ENCODE measurements at regions not wholly inside any gene's neighbourhood (a gene's known extent, or its start where the extent isn't known, plus 50 kb on each side); places are given as distances from the start of the nearest gene placed in this dataset.

GRCh38 chr14:84272290-84272721, 1257.6 kb upstream of the FLRT2 start:
- no peak overlapping the region for H3K4me3 ChIP-seq (ENCODE audit: low read length in 2 of 2)
- no peaks in the 10 kb centered on the region for H3K27me3 ChIP-seq (ENCODE audit: control insufficient read depth in 1 of 2, insufficient read depth in 2 of 2, low read length in 2 of 2)
- H3K27ac ChIP-seq (ENCODE audit: low read length) = no peak overlapping the region
- no peaks in the 10 kb centered on the region for H3K36me3 ChIP-seq (ENCODE audit: control insufficient read depth in 2 of 2, insufficient read depth in 2 of 2, low read length in 2 of 2)
- H3K9ac ChIP-seq (ENCODE audit: low read length in 2 of 2) = no peak overlapping the region
- no peaks in the 10 kb centered on the region for H3K4me1 ChIP-seq (ENCODE audit: control insufficient read depth, insufficient read depth, low read length)
- H3K9me3 ChIP-seq (ENCODE audit: control insufficient read depth in 2 of 2, low read length in 2 of 2) = no peaks in the 10 kb centered on the region

DNA sequence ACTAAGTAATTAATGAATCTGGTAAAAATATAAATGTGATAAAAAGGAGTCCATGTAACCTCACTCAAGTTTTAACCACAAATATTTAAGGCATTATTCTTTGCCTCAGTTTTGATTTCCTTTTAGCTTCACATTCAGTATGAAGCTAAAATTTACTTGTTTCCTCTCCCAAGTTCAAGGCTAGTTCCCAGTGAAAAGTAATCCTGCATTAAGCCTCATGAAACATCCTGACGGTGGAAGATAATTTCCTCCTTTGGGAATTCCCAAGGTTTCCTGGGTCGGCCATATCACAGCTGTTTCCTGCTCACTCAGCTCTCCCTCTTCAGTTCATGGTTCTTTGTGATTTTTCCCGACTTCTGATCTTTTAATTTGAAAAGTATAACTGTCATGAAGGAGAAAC, 1256.8 kb upstream of the FLRT2 start:
- no peaks in the 10 kb centered on the region for H3K4me1 ChIP-seq (ENCODE audit: control insufficient read depth, insufficient read depth, low read length)
- H3K27ac ChIP-seq (ENCODE audit: low read length) = no peak overlapping the region
- H3K36me3 ChIP-seq (ENCODE audit: control insufficient read depth in 2 of 2, insufficient read depth in 2 of 2, low read length in 2 of 2) = no peaks in the 10 kb centered on the region
- no peaks in the 10 kb centered on the region for H3K27me3 ChIP-seq (ENCODE audit: control insufficient read depth in 1 of 2, insufficient read depth in 2 of 2, low read length in 2 of 2)
- H3K9ac ChIP-seq (ENCODE audit: low read length in 2 of 2) = no peak overlapping the region
- H3K4me3 ChIP-seq (ENCODE audit: low read length in 2 of 2) = no peak overlapping the region
- no peaks in the 10 kb centered on the region for H3K9me3 ChIP-seq (ENCODE audit: control insufficient read depth in 2 of 2, low read length in 2 of 2)

GRCh38 chr14:84282618-84283017, 1247.3 kb upstream of the FLRT2 start:
- no peak overlapping the region for H3K27ac ChIP-seq (ENCODE audit: low read length)
- no peaks in the 10 kb centered on the region for H3K9me3 ChIP-seq (ENCODE audit: control insufficient read depth in 2 of 2, low read length in 2 of 2)
- no peaks in the 10 kb centered on the region for H3K36me3 ChIP-seq (ENCODE audit: control insufficient read depth in 2 of 2, insufficient read depth in 2 of 2, low read length in 2 of 2)
- no peak overlapping the region for H3K9ac ChIP-seq (ENCODE audit: low read length in 2 of 2)
- H3K27me3 ChIP-seq (ENCODE audit: control insufficient read depth in 1 of 2, insufficient read depth in 2 of 2, low read length in 2 of 2) = no peaks in the 10 kb centered on the region
- H3K4me1 ChIP-seq (ENCODE audit: control insufficient read depth, insufficient read depth, low read length) = no peaks in the 10 kb centered on the region
- no peak overlapping the region for H3K4me3 ChIP-seq (ENCODE audit: low read length in 2 of 2)

GRCh38 chr14:84288781-84289180, 1241.2 kb upstream of the FLRT2 start:
- no peaks in the 10 kb centered on the region for H3K9me3 ChIP-seq (ENCODE audit: control insufficient read depth in 2 of 2, low read length in 2 of 2)
- no peak overlapping the region for H3K27ac ChIP-seq (ENCODE audit: low read length)

DNA sequence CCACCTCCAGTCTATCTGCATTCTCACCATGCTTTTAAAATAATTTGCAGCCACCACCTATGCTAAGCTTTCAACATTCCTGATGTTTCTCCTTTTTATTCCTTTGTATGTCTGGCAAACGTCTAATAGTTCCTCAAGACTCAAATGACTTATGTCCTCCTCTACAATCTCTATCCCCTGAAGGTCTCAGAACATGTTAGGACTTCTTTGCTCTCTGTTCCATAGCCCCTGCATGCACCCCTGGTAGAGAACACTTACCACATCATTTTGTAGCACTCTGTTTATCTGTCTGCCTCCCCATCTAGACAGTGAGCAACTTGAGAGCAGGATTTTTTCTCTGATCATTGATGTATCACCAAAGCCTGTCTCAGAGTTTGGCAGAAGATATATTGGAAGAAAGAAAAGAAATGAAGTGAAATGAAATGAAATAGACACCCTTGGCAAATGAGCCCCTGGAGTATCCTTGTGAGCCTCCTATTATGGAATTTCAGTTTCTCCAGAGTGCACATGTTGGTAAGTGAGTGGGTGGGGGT, 1231.2 kb upstream of the FLRT2 start:
- Histone ChIP-seq H3K27me3 (ENCODE audit: control insufficient read depth in 1 of 2, insufficient read depth in 2 of 2, low read length in 2 of 2) (no peaks in the 10 kb centered on the region), H3K4me1 (ENCODE audit: control insufficient read depth, insufficient read depth, low read length) (no peaks in the 10 kb centered on the region), H3K27ac (ENCODE audit: low read length) (no peak overlapping the region), H3K9me3 (ENCODE audit: control insufficient read depth in 2 of 2, low read length in 2 of 2) (no peaks in the 10 kb centered on the region), H3K4me3 (ENCODE audit: low read length in 2 of 2) (no peak overlapping the region), H3K36me3 (ENCODE audit: control insufficient read depth in 2 of 2, insufficient read depth in 2 of 2, low read length in 2 of 2) (no peaks in the 10 kb centered on the region), H3K9ac (ENCODE audit: low read length in 2 of 2) (no peak overlapping the region)

More at GRCh38 chr14:84288781-84289180, 1241.2 kb upstream of the FLRT2 start:
- H3K27me3 ChIP-seq (ENCODE audit: control insufficient read depth in 1 of 2, insufficient read depth in 2 of 2, low read length in 2 of 2) = no peaks in the 10 kb centered on the region
- no peaks in the 10 kb centered on the region for H3K4me1 ChIP-seq (ENCODE audit: control insufficient read depth, insufficient read depth, low read length)
- H3K4me3 ChIP-seq (ENCODE audit: low read length in 2 of 2) = no peak overlapping the region
- H3K9ac ChIP-seq (ENCODE audit: low read length in 2 of 2) = no peak overlapping the region
- no peaks in the 10 kb centered on the region for H3K36me3 ChIP-seq (ENCODE audit: control insufficient read depth in 2 of 2, insufficient read depth in 2 of 2, low read length in 2 of 2)

DNA sequence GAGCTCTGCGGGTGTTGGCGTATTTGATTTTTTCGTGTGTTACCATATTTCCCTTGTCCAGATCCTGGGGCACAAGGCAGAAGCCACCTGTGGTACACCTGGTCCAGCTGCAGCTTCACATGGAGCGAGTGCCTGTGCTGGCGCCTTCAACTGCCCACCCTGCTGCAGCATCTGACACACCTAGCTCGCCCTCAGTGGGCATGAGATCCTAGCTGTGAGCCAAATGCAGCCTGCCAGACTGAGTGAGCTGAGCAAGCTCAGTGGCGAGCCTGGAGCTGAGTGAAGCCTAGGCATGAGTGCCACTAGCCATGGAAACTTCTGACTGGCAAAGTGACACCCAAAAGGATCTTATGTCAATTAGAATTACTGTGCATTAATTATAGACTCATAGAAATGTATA, 1226.8 kb upstream of the FLRT2 start:
- Histone ChIP-seq H3K9ac (ENCODE audit: low read length in 2 of 2) (no peak overlapping the region), H3K27ac (ENCODE audit: low read length) (no peak overlapping the region), H3K4me1 (ENCODE audit: control insufficient read depth, insufficient read depth, low read length) (no peaks in the 10 kb centered on the region), H3K36me3 (ENCODE audit: control insufficient read depth in 2 of 2, insufficient read depth in 2 of 2, low read length in 2 of 2) (no peaks in the 10 kb centered on the region), H3K27me3 (ENCODE audit: control insufficient read depth in 1 of 2, insufficient read depth in 2 of 2, low read length in 2 of 2) (no peaks in the 10 kb centered on the region), H3K4me3 (ENCODE audit: low read length in 2 of 2) (no peak overlapping the region), H3K9me3 (ENCODE audit: control insufficient read depth in 2 of 2, low read length in 2 of 2) (no peaks in the 10 kb centered on the region)

- Histone ChIP-seq H3K4me3 (ENCODE audit: low read length in 2 of 2) (no peak overlapping the region), H3K27me3 (ENCODE audit: control insufficient read depth in 1 of 2, insufficient read depth in 2 of 2, low read length in 2 of 2) (no peaks in the 10 kb centered on the region), H3K36me3 (ENCODE audit: control insufficient read depth in 2 of 2, insufficient read depth in 2 of 2, low read length in 2 of 2) (no peaks in the 10 kb centered on the region), H3K9me3 (ENCODE audit: control insufficient read depth in 2 of 2, low read length in 2 of 2) (no peaks in the 10 kb centered on the region), H3K4me1 (ENCODE audit: control insufficient read depth, insufficient read depth, low read length) (no peaks in the 10 kb centered on the region), H3K27ac (ENCODE audit: low read length) (no peak overlapping the region), H3K9ac (ENCODE audit: low read length in 2 of 2) (no peak overlapping the region)
These were observed 1217.4 kb upstream of the FLRT2 start for GRCh38 chr14:84312551-84312950.

GRCh38 chr14:84323450-84323849, 1206.5 kb upstream of the FLRT2 start:
- Histone ChIP-seq H3K4me1 (ENCODE audit: control insufficient read depth, insufficient read depth, low read length) (no peaks in the 10 kb centered on the region), H3K9ac (ENCODE audit: low read length in 2 of 2) (no peak overlapping the region), H3K27me3 (ENCODE audit: control insufficient read depth in 1 of 2, insufficient read depth in 2 of 2, low read length in 2 of 2) (no peaks in the 10 kb centered on the region), H3K4me3 (ENCODE audit: low read length in 2 of 2) (no peak overlapping the region), H3K9me3 (ENCODE audit: control insufficient read depth in 2 of 2, low read length in 2 of 2) (no peaks in the 10 kb centered on the region), H3K36me3 (ENCODE audit: control insufficient read depth in 2 of 2, insufficient read depth in 2 of 2, low read length in 2 of 2) (no peaks in the 10 kb centered on the region), H3K27ac (ENCODE audit: low read length) (no peak overlapping the region)

GRCh38 chr14:84323978-84324377, 1206.0 kb upstream of the FLRT2 start:
- Histone ChIP-seq H3K27me3 (ENCODE audit: control insufficient read depth in 1 of 2, insufficient read depth in 2 of 2, low read length in 2 of 2) (no peaks in the 10 kb centered on the region), H3K9me3 (ENCODE audit: control insufficient read depth in 2 of 2, low read length in 2 of 2) (no peaks in the 10 kb centered on the region), H3K36me3 (ENCODE audit: control insufficient read depth in 2 of 2, insufficient read depth in 2 of 2, low read length in 2 of 2) (no peaks in the 10 kb centered on the region), H3K9ac (ENCODE audit: low read length in 2 of 2) (no peak overlapping the region), H3K27ac (ENCODE audit: low read length) (no peak overlapping the region), H3K4me1 (ENCODE audit: control insufficient read depth, insufficient read depth, low read length) (no peaks in the 10 kb centered on the region), H3K4me3 (ENCODE audit: low read length in 2 of 2) (no peak overlapping the region)

- no peaks in the 10 kb centered on the region for H3K36me3 ChIP-seq (ENCODE audit: control insufficient read depth in 2 of 2, insufficient read depth in 2 of 2, low read length in 2 of 2)
- H3K4me1 ChIP-seq (ENCODE audit: control insufficient read depth, insufficient read depth, low read length) = no peaks in the 10 kb centered on the region
- H3K27ac ChIP-seq (ENCODE audit: low read length) = no peak overlapping the region
- H3K9ac ChIP-seq (ENCODE audit: low read length in 2 of 2) = no peak overlapping the region
- no peaks in the 10 kb centered on the region for H3K27me3 ChIP-seq (ENCODE audit: control insufficient read depth in 1 of 2, insufficient read depth in 2 of 2, low read length in 2 of 2)
- no peak overlapping the region for H3K4me3 ChIP-seq (ENCODE audit: low read length in 2 of 2)
- peaks cover 0 to 2% of the 10 kb centered on the region in 2 donors for H3K9me3 ChIP-seq (ENCODE audit: control insufficient read depth in 2 of 2, low read length in 2 of 2)
These were observed 1193.5 kb upstream of the FLRT2 start for GRCh38 chr14:84336433-84336832.

DNA sequence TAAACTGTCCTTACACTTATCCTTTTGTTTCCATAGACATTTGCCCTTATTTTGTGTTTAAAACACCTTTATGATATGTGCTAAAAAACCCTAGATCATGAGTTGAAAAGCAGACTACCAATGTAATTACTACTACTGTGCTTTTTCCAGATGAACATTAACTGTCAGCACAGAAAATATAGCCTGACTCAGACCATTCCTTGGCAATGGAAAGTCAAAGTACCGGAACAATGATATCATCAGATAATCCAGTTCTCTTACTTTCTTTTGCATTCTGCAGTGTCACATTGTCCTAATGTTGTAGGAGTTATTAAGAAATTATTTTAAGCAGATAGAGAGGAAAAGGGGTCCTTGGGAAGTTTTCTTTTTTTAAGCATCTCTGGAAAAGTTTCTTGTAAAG, 1189.0 kb upstream of the FLRT2 start:
- Histone ChIP-seq H3K4me1 (ENCODE audit: control insufficient read depth, insufficient read depth, low read length) (no peaks in the 10 kb centered on the region), H3K9me3 (ENCODE audit: control insufficient read depth in 2 of 2, low read length in 2 of 2) (peaks cover 0 to 9% of the 10 kb centered on the region in 2 donors), H3K27me3 (ENCODE audit: control insufficient read depth in 1 of 2, insufficient read depth in 2 of 2, low read length in 2 of 2) (no peaks in the 10 kb centered on the region), H3K36me3 (ENCODE audit: control insufficient read depth in 2 of 2, insufficient read depth in 2 of 2, low read length in 2 of 2) (no peaks in the 10 kb centered on the region), H3K27ac (ENCODE audit: low read length) (no peak overlapping the region), H3K9ac (ENCODE audit: low read length in 2 of 2) (no peak overlapping the region), H3K4me3 (ENCODE audit: low read length in 2 of 2) (peak overlapping the region in 1 of 2 donors; percentile 34)
